ENCODE measurements at regions not wholly inside any gene's neighbourhood (a gene's known extent, or its start where the extent isn't known, plus 50 kb on each side); places are given as distances from the start of the nearest gene placed in this dataset.

DNA sequence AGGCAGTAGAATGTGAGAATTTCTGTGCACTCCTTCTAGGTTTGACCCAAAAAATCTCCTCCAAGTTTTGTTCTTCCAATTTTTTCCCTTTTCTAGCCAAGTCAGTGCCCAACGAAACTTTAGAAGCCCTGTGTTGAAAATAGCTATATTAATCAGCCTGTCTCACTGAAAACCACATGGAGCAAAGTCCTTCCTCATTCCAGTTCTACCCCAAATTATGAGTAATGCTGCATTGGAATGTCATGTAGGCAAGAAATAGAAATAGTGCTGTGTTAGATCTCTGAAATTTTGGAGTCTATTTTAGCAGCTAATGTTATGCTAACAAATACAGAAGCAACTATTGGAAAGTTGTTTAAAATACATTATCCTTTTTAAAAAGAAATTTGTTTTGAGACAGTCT, 725.5 kb downstream of the TBC1D32 start:
- no peak for TF ChIP-seq CTCF (IDR thresholded peaks at IDR 0.05)
- TF ChIP-seq SIN3A (IDR thresholded peaks at IDR 0.05; ENCODE audit: borderline replicate concordance, insufficient read depth, low read depth, low read length) = no peak
- no peak for TF ChIP-seq POLR2AphosphoS5 (IDR thresholded peaks at IDR 0.05; ENCODE audit: low read depth, low read length)
